ENCODE measurements at regions not wholly inside any gene's neighbourhood (a gene's known extent, or its start where the extent isn't known, plus 50 kb on each side); places are given as distances from the start of the nearest gene placed in this dataset.
"Not testable (repeated sequence)": the region's sequence is repeated elsewhere in the genome, so short reads cannot be mapped to it uniquely, and the experiment has no call there.

DNA sequence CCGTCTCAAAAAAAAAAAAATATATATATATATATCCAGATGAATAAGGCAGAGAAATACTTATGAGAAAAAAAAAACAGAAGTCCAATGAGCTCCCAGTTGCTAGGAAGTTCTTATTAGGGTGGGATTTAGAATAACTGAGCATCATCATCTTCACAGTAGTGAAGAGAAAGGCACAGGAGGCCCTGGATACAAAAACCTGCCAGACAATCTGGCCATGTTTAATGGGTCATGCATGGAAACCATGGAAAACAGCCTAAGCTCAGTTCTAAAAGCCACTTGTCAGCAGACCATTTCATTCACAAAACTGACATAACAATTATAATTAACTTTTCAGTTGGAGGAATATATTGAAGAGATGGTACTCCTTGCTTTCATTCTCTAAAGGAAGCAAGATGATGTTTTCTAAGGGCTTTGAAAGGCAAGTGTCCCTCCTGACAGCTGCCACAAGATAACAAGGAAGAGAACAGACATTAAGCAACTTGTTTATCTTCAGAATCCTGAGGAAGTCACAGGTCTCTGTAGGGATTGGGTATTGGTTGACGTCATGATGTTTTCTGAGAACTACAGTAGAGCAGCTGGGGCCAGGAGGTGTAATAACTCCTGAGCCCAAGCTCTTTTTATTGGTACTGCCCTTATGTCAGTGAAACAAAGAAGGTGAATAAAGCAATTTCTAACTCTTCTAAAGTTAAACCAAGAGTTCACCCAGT is 463.1 kb downstream of the DMAC1 start:
- DNase-seq = no peak

DNA sequence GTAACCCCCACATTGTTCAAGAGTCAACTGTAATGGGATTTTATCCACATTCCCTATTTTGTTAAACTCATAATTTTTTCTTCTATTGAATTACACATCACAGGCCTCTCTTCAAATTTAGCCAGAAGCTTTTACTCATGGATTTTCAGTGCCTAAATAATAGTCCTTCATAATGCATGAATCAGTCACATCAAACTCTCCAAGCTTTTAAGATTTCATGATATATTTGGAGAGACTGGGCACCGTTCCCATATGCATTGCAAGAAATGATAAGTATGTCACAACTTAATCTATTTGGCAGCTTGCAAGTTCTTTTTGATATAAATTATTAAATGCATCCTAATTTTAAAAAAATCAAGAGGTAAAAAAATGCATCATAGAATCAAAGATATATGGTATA is 465.9 kb downstream of the DMAC1 start:
- DNase-seq = no peak

DNA sequence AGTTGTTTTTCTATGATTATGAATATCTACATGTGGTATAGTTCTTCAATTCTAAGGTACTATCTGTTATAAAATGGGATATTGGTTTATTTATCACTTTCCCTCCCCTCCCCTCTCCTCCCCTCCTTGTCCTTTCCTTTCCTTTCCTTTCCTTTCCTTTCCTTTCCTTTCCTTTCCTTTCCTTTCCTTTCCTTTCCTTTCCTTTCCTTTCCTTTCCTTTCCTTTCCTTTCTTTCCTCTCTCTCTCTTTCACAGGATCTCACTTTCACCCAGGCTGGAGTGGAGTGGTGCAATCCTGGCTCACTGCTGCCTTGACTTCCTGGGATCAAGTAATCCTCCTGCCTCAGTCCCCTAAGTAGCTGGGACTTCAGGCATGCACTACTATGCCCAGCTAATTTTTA is 466.8 kb downstream of the DMAC1 start:
- no peak for DNase-seq

DNA sequence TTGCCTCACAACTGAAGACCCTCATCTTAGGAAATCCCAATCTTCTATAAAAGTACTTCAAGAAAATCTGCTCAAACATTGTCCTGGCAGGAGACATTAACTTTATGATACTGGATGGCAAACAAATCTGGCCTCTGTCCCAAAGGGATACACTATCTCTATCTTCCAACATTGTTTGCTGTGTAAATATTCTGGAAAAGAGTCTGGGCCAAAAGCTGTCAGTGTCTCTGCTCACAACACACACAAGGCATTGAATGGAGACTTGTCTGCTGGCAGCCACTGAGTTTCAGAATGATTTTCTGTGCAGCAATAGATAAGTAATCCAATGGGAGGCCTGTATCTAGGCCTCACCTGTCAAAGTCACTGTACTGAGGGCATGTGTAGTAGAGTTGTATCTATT is 471.1 kb downstream of the DMAC1 start:
- no peak for DNase-seq

DNA sequence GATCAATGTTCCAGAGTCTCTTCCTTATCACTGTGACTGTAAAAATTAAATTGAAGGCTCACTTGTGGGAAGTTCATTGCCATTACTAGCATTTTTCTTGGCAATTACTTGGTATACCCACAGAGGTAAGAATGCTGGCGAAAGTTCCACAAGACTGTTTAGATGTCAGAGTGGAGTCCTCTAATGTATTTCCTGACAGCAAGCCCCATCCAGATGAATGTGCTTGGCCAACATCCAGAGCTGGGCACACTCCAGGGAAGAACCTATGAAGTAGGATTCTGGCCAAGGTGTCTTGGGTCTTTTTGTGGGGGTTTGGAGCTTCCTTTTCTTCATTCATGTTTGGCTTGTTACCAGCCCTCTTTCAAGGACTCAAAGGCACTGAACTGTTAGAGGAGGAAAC is 473.6 kb downstream of the DMAC1 start:
- no peak for DNase-seq

DNA sequence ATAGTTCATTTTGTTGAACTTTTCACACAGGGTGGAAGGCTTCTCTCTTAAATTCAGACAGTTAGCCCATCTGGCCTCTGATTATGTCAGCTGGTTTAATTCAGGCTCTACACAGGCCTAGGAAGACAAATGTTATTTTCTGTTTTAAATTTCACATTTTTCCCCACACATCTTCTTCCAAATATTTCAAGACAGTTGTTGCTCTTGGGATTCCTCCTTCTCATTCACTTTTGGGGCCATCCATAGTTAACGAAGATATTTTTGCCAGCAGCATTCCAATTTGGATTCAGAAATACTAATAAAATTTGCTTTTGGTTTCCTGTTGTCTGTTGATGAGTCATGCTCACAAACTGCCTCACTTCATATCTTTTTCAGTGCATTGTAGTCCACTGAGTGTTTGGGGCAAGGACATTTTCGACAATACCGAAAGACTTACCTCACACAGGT is 475.4 kb downstream of the DMAC1 start:
- no peak for DNase-seq

DNA sequence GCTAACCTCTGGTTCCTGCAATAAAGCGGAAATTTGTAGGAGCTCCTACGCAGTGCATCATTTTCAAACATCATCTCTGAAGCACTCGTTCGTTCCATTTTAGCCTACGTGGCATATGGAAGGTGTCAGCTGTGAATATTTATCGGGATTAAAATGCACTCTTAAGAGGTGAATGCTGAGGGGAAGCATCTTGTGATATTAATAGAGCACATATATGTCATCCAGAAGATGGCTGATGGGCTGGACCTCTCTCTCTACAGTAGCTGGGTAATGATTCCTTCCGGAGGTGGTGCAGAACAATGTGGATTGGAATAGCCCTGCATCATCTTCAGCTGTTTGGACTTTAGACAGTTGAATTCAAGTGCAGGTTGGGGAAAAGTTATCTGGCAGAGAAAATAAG is 478.7 kb downstream of the DMAC1 start:
- no peak for DNase-seq

DNA sequence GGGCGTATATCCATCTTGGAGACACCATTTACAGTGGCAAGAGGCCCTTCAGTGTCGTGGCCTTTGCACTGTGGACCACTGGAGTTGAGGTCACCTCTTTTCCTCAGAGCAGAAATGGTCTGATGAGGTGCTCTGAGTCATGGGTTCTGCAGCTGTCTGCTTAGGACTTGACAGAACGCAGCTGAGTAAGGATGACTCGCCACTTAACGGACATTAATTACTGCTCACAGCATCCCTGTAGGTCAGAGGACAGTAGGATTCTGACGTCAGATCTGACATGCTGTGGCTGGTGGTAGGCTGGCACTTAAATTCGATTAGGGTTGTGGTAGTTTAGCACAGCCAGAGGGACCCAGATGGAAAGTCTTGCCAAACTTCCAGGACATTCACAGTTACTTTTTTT is 479.4 kb downstream of the DMAC1 start:
- no peak for DNase-seq

DNA sequence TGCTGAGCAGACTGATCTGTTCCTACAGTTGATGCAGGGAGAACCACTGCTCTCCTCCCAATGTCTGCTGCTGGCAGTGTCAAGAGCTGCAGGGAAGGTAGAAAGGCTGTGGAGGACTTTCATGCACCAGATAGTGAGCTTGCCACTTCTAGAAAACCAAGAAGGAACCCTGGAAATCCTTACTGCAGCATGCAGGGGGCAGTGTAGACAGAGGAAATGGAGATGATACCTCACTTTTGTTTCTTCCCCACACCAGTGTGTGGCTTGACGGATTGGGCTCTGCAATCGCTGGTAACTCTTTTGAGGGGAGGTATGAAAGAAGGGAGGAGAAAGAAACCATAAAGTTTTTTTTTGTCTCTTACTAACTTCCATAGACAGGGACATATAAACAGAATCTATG is 480.7 kb downstream of the DMAC1 start:
- no peak for DNase-seq

DNA sequence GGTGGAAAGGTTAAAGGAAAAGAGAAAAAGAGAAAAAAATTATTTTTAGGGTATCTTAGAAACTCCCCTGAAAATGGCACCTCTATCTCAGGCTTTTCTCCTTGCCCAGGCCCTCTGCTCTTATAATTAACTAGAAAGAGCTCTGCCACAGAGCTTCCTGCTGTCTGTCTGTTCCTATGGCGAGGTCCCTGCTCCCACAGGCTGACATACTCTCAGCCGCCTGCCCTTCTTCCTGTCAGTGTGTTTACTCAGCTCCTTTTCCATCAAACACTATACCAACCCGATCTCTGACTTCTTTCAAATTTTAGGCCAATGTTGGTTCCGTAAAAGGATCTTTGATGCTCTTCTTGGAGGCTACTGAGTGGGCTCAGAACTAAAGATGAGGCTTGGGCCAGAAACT is 482.6 kb downstream of the DMAC1 start:
- no peak for DNase-seq

DNA sequence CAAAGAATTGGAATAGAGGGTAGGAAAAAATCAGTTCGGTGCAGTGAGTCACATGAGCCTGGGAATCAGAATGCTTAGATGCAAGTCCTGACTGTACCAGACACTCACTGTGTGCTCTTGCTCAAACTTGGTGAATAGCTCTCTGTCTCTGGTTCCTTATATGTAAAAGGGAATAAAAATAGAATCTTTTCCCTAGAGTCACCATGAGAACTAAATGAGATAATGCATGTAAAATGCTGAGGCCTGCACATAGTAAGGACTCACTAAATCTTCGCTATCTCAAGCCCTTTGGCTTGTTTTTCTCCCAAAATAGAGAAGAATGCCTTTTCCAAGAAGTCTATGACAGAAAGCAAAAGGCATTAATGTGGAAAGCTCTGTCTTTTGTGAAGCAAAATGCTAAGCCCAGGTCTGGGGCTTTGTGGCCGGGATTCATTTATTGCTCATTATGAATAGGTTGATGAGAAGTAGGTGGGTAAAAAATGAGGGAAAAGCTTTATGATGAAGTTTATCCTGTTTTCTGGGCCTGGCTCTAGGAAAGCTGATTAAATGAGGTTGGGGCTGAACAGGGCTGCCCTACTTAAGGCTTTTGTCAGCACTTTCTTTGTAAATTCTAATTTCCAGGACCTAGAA is 483.3 kb downstream of the DMAC1 start:
- DNase-seq = no peak

DNA sequence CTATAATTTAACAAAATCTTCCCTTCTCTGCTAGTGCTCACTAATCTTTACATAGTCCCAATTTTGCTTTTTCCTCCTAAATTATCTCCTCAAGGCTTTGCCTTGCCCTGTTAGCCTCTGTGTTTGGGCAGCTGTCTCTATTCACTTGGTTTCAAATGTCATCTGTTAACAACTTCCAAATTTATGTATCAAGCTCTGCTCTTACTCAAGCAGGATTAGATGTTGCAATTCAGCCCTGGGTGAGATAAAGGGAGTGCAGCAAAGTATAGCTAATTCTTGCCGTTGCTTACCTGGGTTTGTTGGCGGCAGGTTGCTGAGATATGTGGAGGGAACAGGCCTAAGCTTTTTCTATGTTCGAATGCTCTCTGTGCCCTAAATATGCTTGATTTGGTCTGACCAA is 483.8 kb downstream of the DMAC1 start:
- DNase-seq = no peak

DNA sequence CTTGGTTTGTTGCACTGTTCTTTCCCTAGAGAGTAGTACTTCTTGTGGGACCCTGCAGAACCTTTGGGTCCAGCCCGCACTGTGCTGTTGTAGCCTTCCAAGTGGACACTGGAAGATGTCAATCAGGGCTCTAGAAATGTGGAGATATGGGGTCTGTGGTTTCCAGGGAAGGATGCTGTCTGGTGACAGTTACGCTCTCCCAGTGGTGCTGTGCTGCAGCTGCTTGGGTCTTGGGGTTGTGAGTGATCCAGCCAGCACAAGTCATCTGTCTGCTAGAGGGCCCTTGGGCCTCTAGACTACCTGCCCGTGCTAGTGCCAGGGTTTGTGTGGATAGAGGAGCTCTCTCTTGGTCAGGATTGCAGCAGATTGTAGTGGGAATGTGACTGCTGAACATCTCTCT is 484.5 kb downstream of the DMAC1 start:
- DNase-seq = no peak

DNA sequence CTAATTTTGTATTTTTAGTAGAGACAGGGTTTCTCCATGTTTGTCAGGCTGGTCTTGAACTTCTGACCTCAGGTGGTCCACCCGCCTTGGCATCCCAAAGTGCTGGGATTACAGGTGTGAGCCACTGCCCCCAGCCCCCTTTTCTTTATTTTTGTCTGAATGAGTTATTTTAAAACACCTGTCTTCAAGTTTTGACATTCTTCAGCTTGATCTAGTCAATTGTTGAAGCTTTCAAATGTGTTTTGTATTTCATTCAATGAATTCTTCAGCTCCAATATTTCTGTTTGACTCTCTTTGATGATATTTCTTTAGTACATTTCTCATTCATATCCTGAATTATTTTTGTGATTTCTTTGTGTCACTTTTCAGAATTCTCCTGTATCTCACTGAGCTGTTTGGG is 486.2 kb downstream of the DMAC1 start:
- DNase-seq = no peak

DNA sequence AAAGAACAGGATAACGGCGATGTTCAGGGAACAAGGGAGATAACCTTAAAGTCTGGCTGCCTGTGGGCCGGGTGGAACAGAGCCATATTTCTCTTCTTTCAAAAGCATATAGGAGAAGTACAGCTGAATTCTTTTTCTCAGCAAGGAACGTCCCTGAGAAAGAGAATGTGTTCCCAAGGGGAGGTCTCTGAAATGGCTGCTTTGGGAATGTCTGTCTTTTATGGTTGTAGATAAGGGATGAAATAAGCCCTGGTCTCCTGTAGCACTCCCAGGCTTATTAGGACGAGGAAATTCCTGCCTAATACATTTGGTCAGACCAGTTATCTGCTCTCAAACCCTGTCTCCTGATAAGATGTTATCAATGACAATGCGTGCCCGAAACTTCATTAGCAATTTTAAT is 490.5 kb downstream of the DMAC1 start:
- not testable (repeated sequence) for DNase-seq

DNA sequence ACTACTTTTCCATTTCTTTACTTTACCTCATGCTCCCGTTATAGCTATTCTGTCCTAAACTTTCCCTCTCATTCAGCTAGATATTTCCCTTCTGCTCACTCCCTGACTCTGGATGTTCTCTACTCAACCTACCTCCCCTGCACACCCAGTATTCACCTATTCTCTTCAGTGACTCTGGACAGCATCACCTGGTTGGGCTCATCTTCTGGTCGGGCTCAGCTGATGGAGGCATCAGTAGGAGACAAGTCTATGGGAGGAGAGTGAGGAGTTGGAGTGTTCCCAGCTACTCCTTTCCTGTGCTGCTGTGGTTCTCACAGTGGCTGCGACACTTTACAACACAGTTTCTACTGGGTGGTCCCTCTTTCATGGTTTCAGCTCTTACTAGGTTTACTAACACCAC is 493.9 kb downstream of the DMAC1 start:
- DNase-seq = no peak

DNA sequence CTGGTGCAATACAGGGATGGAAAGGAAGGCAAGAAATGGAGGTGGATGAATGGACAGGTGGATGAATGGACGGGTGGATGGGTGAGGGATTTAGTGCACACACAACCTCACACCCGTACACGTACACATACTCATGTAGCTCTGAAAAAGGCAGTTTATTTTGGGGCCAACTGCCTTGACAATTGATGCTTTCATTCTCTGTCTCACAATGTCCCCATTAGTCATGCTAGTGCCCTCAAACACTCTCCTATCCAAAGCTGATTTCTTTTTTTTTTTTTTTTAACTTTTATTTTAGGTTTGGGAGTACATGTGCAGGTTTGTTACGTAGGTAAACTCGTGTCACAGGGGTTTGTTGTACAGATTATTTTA is 495.0 kb downstream of the DMAC1 start:
- no peak for DNase-seq

DNA sequence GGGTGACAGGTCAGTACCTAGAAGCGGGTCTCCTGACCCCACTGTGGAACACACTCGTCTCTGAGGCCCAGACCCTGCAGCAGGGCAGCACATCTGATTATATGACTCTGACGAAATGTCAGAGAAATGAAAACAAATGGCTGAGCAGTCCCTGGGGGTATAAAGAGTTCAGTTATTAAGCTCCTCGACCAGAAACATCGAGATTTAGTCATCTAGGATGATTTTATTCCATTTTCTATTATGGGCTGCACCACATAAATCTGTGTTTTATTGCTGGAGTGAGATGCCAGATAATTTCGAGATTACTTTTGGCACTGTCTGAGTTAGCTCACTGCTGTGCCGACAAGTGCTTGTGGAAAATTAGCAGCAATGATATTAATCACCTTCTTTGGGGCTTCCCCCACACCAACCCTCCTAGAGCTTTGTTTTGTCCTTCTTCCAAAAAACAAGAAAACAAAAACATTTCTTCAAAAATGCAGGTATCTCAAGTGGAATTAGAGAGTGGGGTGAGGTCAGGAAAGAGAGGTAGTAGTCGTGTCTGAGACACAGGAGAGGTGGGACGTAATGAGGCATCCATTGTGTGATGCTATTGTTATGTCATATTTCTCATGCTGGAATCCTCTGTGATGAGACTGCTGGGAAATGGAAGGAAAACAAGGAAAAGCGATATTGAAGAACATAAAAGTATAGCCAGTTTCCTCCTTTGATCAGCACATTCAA is 495.5 kb downstream of the DMAC1 start:
- no peak for DNase-seq

DNA sequence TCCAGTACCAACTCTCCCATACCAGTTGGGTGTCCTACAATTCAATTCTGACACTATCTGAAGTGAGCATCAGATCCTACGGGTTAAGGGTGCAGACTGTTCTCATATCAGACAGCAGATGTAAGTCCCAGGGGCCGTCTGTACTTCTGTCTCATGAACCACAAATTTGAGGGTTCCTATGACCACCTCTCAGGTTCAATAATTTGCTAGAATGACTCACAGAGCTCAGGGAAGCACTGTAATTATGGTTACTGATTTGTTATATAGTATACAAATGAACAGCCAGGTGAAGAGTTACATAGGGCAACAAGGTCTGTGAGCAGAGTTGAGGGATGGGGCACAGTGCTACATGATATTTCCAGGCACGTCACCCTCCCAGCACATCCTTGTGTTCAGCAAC is 499.1 kb downstream of the DMAC1 start:
- no peak for DNase-seq

DNA sequence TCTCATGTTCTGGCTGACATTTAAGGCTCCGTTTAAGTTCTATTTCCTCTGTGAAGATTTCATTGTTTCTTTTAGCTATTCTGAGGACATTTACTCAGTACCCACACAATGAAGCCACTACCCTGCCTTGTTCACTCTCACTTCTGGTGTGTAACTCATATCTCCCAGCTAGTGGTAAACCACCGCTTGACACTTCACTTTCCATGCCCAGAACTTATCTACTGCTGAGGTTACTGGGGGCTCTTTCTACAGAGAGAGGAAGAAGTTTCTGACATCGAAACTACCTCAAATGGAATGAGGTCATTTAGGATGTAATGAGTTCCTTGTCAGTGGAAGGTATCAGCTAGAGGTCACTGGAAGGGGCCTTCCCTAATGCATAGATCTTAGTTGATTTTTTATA is 501.5 kb downstream of the DMAC1 start:
- no peak for DNase-seq

DNA sequence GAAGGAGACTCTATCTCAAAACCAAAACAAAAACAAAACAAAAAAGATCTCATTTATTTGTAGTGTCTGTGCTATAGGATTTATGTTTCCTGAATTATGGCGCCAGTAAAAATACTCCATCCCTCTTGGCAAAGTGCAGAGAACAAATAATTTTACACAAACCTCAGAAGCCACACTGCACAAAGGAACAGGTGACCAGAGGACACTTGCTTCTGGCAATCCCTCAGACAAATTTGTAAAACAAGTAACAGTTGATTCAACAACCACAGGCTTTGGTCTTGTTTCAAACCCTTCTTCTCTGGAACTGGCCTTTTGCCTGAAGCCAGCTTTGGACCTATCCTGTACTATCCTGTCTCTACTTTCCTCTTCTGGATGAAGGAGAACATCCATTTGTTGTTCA is 502.1 kb downstream of the DMAC1 start:
- DNase-seq = no peak

DNA sequence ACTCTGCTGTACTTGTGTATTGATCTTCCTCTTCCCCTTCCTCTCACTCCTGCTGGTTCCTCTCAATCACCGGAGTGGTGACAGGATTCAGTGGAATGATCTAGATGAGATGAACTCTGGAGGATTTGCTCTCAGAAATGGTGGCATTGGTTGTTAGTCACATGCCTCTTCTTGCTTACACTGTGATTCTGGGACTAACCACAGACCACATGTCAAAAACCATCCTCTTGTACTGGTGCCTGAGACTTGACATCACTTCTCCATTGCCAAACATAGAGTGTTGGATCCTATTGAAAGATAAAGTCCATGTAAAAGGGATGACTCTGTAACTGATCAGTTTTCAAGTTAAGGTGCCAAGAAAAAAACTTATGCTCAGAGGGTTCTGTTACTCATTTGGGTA is 506.5 kb downstream of the DMAC1 start:
- no peak for DNase-seq

DNA sequence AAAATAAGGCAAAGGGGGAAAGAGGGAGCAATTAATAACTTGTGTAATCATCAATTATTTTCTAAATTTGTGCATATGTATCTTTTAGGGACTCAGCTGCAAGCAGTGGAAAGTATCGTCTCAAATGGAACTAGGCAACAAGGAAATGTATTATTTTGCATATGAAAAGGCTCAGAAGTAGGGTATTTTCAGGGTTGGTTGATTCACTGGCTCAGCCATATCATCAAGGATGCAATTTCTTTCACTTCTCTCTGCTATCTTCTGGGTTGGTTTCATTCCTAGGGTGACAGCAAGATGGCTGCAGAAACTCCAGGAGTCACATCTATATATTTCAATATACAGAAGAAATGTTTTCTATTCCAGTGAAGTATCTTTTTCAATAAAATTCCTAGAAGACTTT is 509.8 kb downstream of the DMAC1 start:
- DNase-seq = no peak

DNA sequence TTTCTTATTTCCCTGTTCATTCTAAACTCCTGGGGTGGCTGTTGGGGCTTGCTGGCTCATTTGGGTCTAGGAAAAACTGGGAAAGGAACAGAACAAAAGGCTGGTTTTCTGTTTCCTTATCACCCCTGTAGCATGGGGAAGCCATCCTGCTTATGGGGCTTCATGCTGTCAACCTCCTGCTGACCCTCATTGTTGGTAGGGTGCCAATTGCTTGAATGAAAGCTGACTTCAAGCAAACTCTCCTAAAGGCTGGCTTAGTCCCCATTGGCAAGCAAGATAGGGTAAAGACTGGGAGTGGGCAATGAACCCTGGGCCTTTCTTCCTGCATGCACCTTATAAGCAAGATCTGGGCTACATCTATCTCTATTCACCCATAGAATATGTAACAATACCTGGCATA is 511.6 kb downstream of the DMAC1 start:
- no peak for DNase-seq

DNA sequence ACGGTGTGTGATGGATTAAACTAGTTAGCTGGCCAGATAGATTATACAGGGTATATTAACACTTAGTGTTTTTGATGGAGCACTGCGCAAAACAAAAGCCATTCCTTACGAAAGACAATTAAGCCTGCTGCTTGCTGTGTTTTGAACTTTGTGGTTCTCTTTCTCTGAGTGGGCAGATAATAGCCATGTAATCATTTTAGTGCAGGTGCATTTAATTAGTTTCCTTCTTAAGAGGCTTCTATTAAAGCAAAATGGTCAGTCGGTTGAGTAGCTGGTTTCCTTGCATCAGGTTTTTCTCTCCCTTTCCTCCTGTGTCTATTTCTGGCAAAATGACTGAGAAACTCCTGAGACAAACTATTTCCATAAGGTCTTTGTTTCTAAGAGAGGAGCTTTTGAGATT is 512.5 kb downstream of the DMAC1 start:
- DNase-seq = no peak

All from CD4-positive, alpha-beta T cell treated with Interleukin-17A for 4 hours (primary cell).